ENCODE measurements at regions not wholly inside any gene's neighbourhood (a gene's known extent, or its start where the extent isn't known, plus 50 kb on each side); places are given as distances from the start of the nearest gene placed in this dataset.

- no peak for TF ChIP-seq POLR2A (IDR thresholded peaks at IDR 0.05)
- TF ChIP-seq CTCF (IDR thresholded peaks at IDR 0.05) = no peak
- no peak for TF ChIP-seq POLR2AphosphoS5 (IDR thresholded peaks at IDR 0.05)
Measured at GRCh38 chr20:57107208-57107607, 159.2 kb downstream of the BMP7 start.
